IPS-18a (cell line): ENCODE measurements at regions not wholly inside any gene's neighbourhood (a gene's known extent, or its start where the extent isn't known, plus 50 kb on each side); places are given as distances from the start of the nearest gene placed in this dataset.

ENCODE experiments used
- H3K27ac ChIP-seq: one replicate; pipeline ENCODE4 v1.5.1; 2013; ENCODE audit warnings: low read length
- H3K27me3 ChIP-seq: one replicate; pipeline ENCODE4 v1.6.1; 2013; ENCODE audit warnings: mild to moderate bottlenecking, low read length; ENCODE audit not compliant: control insufficient read depth, insufficient read depth
- H3K36me3 ChIP-seq: one replicate; pipeline ENCODE4 v1.6.1; 2013; ENCODE audit warnings: low read depth, low read length; ENCODE audit not compliant: control insufficient read depth
- H3K4me1 ChIP-seq: one replicate; pipeline ENCODE4 v1.6.1; 2013; ENCODE audit warnings: low read depth, low read length; ENCODE audit not compliant: control insufficient read depth
- H3K4me3 ChIP-seq: one replicate; pipeline ENCODE4 v1.5.1; 2013; ENCODE audit warnings: low read length
- H3K9ac ChIP-seq: one replicate; pipeline ENCODE4 v1.6.1; 2013; ENCODE audit warnings: mild to moderate bottlenecking, low read length, moderate library complexity
- H3K9me3 ChIP-seq: one replicate; pipeline ENCODE4 v1.6.1; 2013; ENCODE audit warnings: low read depth, low read length; ENCODE audit not compliant: control insufficient read depth

DNA sequence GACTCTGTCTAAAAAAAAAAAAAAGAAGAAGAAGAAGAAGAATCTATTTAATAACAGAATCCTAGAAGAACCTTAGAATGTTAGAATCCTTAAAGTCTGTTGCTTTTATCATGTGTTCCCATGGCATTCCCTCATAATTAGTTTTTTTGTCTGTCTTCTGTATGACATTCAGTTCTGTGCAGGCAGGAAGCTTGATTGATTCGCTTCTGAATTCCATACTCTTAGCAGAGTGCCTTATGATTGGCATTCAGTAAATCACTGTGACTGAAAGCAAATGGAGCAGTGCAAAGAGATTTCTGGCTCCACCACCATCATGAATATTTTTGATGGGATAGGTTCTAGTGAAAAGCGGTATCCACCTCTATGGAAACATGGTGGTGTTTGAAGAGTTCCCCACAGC lies 1065.9 kb upstream of the RBFOX1 start:
- Histone ChIP-seq H3K36me3 (no peaks in the 10 kb centered on the region), H3K4me1 (peaks cover 9% of the 10 kb centered on the region), H3K9me3 (no peaks in the 10 kb centered on the region), H3K27me3 (no peaks in the 10 kb centered on the region), H3K4me3 (no peak overlapping the region), H3K9ac (no peak overlapping the region), H3K27ac (no peak overlapping the region)

DNA sequence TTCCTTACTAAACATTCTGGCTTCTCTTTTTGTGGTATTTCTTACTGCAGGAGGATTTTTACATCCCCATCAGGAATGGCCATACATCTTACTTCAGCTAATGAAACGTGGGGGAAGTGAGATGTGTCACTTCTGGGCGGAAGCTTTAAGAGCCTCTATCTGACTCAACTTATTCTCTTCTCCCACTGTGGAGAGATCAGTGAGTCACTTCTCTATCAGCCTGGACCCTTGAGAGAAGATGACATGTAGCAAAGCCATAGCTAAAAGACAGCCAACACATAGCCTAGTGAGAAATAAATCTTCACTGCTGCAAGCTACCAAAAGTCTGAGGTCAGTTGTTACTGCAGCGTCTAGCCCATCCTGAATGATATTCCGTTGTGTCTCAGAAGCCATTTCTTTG lies 1066.7 kb upstream of the RBFOX1 start:
- H3K9ac ChIP-seq: no peak overlapping the region
- H3K27ac ChIP-seq: no peak overlapping the region
- no peaks in the 10 kb centered on the region for H3K36me3 ChIP-seq
- peaks cover 9% of the 10 kb centered on the region for H3K4me1 ChIP-seq
- no peaks in the 10 kb centered on the region for H3K27me3 ChIP-seq
- H3K9me3 ChIP-seq: no peaks in the 10 kb centered on the region
- H3K4me3 ChIP-seq: no peak overlapping the region

DNA sequence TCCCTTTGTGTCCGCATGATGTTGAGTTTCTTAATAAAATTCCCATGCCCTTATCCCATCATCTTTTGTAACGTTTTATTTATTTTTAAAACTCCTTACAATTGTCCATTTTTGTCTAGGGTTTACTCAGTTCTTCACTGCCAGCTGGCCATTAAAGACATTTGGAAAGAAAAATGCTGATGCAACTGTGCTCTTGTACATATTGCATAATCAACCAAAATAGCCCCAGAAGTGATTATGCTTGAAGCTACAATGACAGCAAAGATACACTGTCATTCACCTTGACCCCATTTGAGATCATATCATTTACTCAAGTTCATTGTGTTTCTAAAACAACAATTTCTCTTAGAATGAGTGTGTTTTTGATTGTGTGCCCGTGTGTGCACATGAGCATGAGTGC lies 1074.6 kb upstream of the RBFOX1 start:
- Histone ChIP-seq H3K4me1 (peaks cover 6% of the 10 kb centered on the region), H3K4me3 (no peak overlapping the region), H3K9me3 (no peaks in the 10 kb centered on the region), H3K36me3 (no peaks in the 10 kb centered on the region), H3K27ac (no peak overlapping the region), H3K9ac (no peak overlapping the region), H3K27me3 (no peaks in the 10 kb centered on the region)

DNA sequence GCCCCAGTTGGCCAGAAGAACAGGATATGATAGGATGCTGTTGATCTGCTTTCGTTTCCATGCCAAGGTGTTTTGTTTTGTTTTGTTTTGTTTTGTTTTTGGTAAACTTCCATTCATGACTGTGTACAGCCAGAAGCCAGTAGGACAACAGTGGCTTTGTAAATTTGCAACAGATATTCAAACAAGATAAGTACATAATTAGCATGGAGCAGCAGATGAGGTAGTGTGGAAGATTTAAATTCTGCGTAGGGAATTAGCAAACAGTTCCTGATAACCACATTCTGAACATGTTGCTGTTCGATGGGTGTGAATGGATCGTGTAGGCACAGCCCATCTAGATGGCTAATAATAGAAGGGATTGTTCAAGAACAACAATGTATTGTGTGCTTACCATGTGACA lies 1080.1 kb upstream of the RBFOX1 start:
- H3K9me3 ChIP-seq: no peaks in the 10 kb centered on the region
- peaks cover 18% of the 10 kb centered on the region for H3K4me1 ChIP-seq
- no peak overlapping the region for H3K9ac ChIP-seq
- H3K4me3 ChIP-seq: no peak overlapping the region
- no peak overlapping the region for H3K27ac ChIP-seq
- H3K36me3 ChIP-seq: no peaks in the 10 kb centered on the region
- no peaks in the 10 kb centered on the region for H3K27me3 ChIP-seq

DNA sequence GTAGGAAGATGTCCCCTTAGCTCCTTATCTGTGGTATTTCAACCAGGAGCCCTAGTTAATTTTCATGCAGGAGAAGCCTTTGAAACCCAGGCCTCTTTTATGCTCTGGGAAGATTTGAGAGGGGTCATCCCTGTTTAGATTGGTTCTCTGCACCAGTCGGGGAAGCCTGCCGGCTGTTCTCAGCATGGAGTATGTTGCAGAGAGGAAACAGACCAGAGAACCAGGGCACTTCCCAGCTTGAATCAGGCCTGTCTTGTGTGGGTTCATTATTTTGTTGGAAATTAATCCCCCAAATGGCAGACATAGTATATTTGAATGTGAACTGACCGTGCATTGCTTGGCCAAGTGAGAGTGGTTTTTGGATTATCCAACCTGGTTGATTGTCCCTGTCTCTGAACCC lies 1082.1 kb upstream of the RBFOX1 start:
- no peaks in the 10 kb centered on the region for H3K27me3 ChIP-seq
- H3K36me3 ChIP-seq: no peaks in the 10 kb centered on the region
- no peak overlapping the region for H3K9ac ChIP-seq
- H3K4me3 ChIP-seq: no peak overlapping the region
- H3K4me1 ChIP-seq: peaks cover 18% of the 10 kb centered on the region
- no peaks in the 10 kb centered on the region for H3K9me3 ChIP-seq
- no peak overlapping the region for H3K27ac ChIP-seq

DNA sequence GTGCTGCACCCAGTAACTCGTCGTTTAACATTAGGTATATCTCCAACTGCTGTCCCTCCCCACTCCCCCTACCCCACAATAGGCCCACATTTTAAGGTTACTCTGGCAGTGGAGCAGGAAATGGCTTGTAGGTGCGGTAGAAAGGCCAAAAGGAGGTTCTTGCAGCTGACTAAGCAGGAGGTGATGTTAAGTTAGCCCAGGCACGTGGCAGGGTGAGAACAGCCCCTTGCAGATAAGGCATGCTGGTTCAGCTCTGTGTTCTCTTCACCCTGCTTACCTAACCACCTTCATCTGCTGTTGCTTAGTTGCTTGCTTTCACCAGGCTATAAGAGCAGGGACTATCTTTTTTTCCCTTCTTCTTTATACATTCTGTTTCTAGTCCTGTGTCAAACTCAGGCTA lies 1082.8 kb upstream of the RBFOX1 start:
- Histone ChIP-seq H3K27me3 (no peaks in the 10 kb centered on the region), H3K4me3 (no peak overlapping the region), H3K9ac (no peak overlapping the region), H3K36me3 (no peaks in the 10 kb centered on the region), H3K27ac (no peak overlapping the region), H3K4me1 (peaks cover 15% of the 10 kb centered on the region), H3K9me3 (no peaks in the 10 kb centered on the region)

DNA sequence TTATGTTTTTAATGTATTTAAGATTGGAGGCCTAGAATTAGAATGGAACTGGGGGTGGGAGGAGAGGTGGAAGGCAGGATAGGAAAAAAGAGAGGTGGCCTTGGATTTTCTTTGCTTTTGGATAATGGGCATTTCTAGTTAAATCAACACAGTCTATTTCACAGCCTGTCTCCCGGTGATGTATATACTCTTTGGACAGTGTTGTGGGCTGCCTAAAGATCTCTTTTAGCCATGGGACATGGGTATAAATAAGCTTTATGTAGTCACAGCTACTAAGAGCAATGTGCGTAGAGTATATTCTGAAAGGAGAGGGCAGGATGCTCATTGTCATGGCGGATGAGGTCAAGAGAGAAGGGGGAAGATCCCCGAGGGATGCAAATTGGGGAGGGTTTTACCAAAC lies 1084.4 kb upstream of the RBFOX1 start:
- no peaks in the 10 kb centered on the region for H3K36me3 ChIP-seq
- no peak overlapping the region for H3K27ac ChIP-seq
- no peaks in the 10 kb centered on the region for H3K9me3 ChIP-seq
- H3K27me3 ChIP-seq: no peaks in the 10 kb centered on the region
- peaks cover 12% of the 10 kb centered on the region for H3K4me1 ChIP-seq
- H3K9ac ChIP-seq: no peak overlapping the region
- no peak overlapping the region for H3K4me3 ChIP-seq

DNA sequence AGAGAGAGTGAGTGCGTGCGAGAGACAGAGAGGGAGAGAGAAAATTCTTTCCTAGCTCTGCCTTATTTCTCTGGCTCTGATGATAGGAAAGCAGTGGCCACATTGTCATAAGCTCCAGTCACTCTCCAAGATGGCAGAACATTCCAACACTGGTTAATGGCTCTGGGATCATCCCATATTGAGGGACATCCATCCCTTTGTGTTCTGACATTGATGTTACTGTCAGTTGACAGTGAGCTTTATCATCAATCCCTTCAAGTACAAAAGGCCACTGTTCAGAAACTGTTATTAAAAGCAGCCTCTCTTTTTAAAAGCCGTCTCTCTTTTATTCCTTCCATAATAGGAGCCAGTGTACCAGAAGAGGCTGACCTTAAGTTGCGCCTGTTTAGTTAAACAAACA lies 1084.9 kb upstream of the RBFOX1 start:
- H3K4me1 ChIP-seq: peaks cover 12% of the 10 kb centered on the region
- no peak overlapping the region for H3K4me3 ChIP-seq
- H3K27ac ChIP-seq: no peak overlapping the region
- no peaks in the 10 kb centered on the region for H3K36me3 ChIP-seq
- H3K9ac ChIP-seq: no peak overlapping the region
- no peaks in the 10 kb centered on the region for H3K9me3 ChIP-seq
- H3K27me3 ChIP-seq: no peaks in the 10 kb centered on the region

DNA sequence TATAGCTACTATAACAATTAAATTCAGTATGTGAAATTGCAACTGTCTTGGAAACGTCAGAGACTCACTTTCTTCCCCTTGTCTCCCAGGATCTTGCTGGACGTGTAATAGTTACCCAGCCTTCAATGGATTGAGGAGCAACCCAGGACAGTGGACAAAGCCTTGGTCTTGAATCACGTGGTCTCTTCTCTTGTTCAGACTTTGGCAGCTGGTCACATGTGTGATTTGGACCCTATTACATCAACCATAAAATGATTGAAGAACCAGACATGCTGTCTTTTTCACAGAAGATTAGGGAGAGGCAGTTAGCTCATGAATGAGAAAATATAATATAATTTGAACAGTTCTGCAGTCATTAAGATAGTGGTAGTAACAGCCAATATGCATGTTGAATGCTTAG lies 1085.5 kb upstream of the RBFOX1 start:
- no peak overlapping the region for H3K4me3 ChIP-seq
- H3K9me3 ChIP-seq: no peaks in the 10 kb centered on the region
- peaks cover 12% of the 10 kb centered on the region for H3K4me1 ChIP-seq
- H3K36me3 ChIP-seq: no peaks in the 10 kb centered on the region
- no peaks in the 10 kb centered on the region for H3K27me3 ChIP-seq
- no peak overlapping the region for H3K9ac ChIP-seq
- H3K27ac ChIP-seq: no peak overlapping the region

DNA sequence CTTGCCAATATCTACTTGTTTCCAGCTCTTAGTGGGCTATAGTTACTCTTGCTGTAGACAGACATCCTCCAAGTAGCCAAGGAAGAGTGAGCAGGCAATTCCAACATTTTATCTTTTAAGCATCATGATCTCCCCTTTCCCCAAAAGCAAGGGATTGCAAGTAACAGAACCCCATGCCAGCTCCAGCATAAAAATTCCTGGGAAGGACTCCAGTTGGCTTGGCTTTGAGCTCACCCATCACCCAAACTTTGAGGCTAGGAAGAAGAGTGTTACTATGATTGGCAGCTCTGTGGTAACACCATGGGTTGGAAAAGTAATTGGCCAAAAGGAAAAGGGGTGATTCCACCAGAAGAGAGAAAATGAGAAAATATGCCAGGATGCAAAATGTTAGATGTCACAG lies 1086.4 kb upstream of the RBFOX1 start:
- Histone ChIP-seq H3K9ac (no peak overlapping the region), H3K4me3 (no peak overlapping the region), H3K27ac (no peak overlapping the region), H3K27me3 (no peaks in the 10 kb centered on the region), H3K36me3 (no peaks in the 10 kb centered on the region), H3K9me3 (no peaks in the 10 kb centered on the region), H3K4me1 (peaks cover 12% of the 10 kb centered on the region)

DNA sequence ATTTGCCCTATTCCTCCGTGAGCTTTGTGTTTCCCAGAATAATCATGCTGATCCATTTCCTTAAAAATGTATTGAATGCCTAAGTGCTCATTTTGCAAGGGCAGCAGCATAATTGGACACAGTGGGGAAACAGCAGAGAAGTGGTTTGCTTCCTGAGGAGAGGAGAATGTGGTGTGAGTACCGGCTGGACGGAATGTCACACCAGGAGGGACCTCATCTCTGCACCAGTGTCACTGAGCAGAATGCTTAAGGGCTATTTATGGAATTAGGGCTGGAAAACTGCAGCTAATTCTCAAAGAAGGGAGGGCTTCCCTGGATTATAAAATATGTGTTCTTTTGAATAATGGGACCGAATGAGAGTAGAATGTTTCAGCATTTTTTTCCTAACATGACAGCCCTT lies 1100.6 kb upstream of the RBFOX1 start:
- Histone ChIP-seq H3K27me3 (no peaks in the 10 kb centered on the region), H3K9me3 (no peaks in the 10 kb centered on the region), H3K36me3 (no peaks in the 10 kb centered on the region), H3K4me3 (no peak overlapping the region), H3K9ac (no peak overlapping the region), H3K4me1 (peaks cover 10% of the 10 kb centered on the region), H3K27ac (no peak overlapping the region)

DNA sequence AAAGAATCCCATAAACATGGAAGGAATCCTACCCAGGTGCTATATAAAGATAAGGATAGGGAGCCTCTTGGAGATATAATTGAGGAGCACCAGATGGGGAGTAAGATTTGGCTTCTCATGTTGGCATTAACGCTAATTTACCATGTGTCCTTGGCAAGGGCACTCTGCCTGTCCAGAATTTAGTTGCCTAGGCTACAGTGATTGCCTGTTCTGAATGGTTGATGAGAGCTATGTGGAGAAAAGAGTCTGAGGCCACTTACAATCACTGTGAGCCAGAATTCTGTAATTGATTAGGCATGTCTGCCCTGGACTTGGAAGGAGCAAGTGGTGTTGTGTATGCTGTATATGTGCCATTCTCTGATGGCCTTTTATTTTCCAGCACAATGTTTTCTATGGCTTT lies 1101.2 kb upstream of the RBFOX1 start:
- H3K4me3 ChIP-seq: no peak overlapping the region
- H3K27ac ChIP-seq: no peak overlapping the region
- no peaks in the 10 kb centered on the region for H3K27me3 ChIP-seq
- no peaks in the 10 kb centered on the region for H3K9me3 ChIP-seq
- peaks cover 10% of the 10 kb centered on the region for H3K4me1 ChIP-seq
- H3K36me3 ChIP-seq: no peaks in the 10 kb centered on the region
- no peak overlapping the region for H3K9ac ChIP-seq

DNA sequence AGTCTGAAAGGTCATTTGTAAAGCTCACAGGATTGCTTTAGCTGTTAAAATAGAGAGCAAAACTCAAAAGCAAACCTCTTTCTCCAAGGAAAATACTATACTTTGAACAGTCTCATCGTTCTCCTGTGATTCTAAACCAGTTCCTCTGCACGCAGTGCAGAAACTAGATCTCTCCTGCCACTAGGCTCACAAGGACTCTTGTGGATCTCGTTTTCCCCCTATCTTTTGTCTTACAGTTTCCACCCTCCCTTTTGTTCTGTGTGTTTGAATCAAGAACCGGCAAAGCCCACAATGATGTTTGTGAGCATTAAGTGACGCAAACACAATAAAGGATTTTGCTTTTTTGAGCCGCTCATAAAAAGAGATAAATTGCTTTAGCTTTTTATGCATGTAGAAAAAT lies 1103.5 kb upstream of the RBFOX1 start:
- H3K9ac ChIP-seq: no peak overlapping the region
- peaks cover 10% of the 10 kb centered on the region for H3K4me1 ChIP-seq
- no peaks in the 10 kb centered on the region for H3K36me3 ChIP-seq
- H3K4me3 ChIP-seq: no peak overlapping the region
- no peak overlapping the region for H3K27ac ChIP-seq
- no peaks in the 10 kb centered on the region for H3K9me3 ChIP-seq
- no peaks in the 10 kb centered on the region for H3K27me3 ChIP-seq
